OCI-LY3 (cell line): ENCODE measurements at regions not wholly inside any gene's neighbourhood (a gene's known extent, or its start where the extent isn't known, plus 50 kb on each side); places are given as distances from the start of the nearest gene placed in this dataset.

Source experiments
- CTCF ChIP-seq: fragments of 200-600, 300-600 bp; sonication (generic); IDR thresholded peaks from 2 replicates; pipeline ENCODE4 v1.5.1; 2014; ENCODE audit warnings: antibody characterized with exemption, low read length, low read depth
- EZH2phosphoT487 ChIP-seq: fragments of 200-600 bp; shearing (Covaris generic); IDR thresholded peaks from 2 replicates; pipeline ENCODE4 v1.6.1; 2018; ENCODE audit warnings: antibody characterized with exemption, mixed run types, low read depth

- TF ChIP-seq CTCF (no peak), EZH2phosphoT487 (no peak)
Observed at GRCh38 chr2:228860601-228861285, 410.3 kb downstream of the PID1 start.
